Suppressor macrophage treated with lipopolysaccharide for 1 hour (primary cell): ENCODE measurements at regions not wholly inside any gene's neighbourhood (a gene's known extent, or its start where the extent isn't known, plus 50 kb on each side); places are given as distances from the start of the nearest gene placed in this dataset.

Experiments used
- DNase-seq, 3 donors: peaks; one replicate each; pipeline ENCODE4 v3.0.0-alpha.2; 2020 to 2022

GRCh38 chrX:87727620-87728019 lies 210.0 kb downstream of the KLHL4 start:
- DNase-seq: no peak

- DNase-seq: no peak
Observed at GRCh38 chrX:87728024-87728423, 210.4 kb downstream of the KLHL4 start.

GRCh38 chrX:87728459-87728858 lies 210.9 kb downstream of the KLHL4 start:
- no peak for DNase-seq

- no peak for DNase-seq
Observed at GRCh38 chrX:87732133-87732532, 214.5 kb downstream of the KLHL4 start.

- no peak for DNase-seq
Observed at GRCh38 chrX:87736576-87736975, 219.0 kb downstream of the KLHL4 start.

GRCh38 chrX:87744391-87744790 lies 226.8 kb downstream of the KLHL4 start:
- DNase-seq: no peak

GRCh38 chrX:87755493-87755892 lies 237.9 kb downstream of the KLHL4 start:
- no peak for DNase-seq

GRCh38 chrX:87788976-87789375 lies 271.4 kb downstream of the KLHL4 start:
- DNase-seq: no peak

- DNase-seq: no peak
Observed at GRCh38 chrX:87798039-87798438, 280.4 kb downstream of the KLHL4 start.

GRCh38 chrX:87805829-87806490 lies 288.4 kb downstream of the KLHL4 start:
- DNase-seq: no peak

- DNase-seq: no peak
Observed at GRCh38 chrX:87808576-87809243, 291.1 kb downstream of the KLHL4 start.

GRCh38 chrX:87813566-87813965 lies 296.0 kb downstream of the KLHL4 start:
- DNase-seq: no peak

GRCh38 chrX:87846956-87847355 lies 329.4 kb downstream of the KLHL4 start:
- no peak for DNase-seq

GRCh38 chrX:87873347-87873941 lies 355.8 kb downstream of the KLHL4 start:
- no peak for DNase-seq

- no peak for DNase-seq
Observed at GRCh38 chrX:87874043-87874442, 356.4 kb downstream of the KLHL4 start.

- DNase-seq: no peak
Observed at GRCh38 chrX:87878926-87879325, 361.3 kb downstream of the KLHL4 start.

GRCh38 chrX:87890437-87890836 lies 372.8 kb downstream of the KLHL4 start:
- DNase-seq: no peak

- DNase-seq: no peak
Observed at GRCh38 chrX:87895421-87895820, 377.8 kb downstream of the KLHL4 start.

GRCh38 chrX:87896057-87896456 lies 378.5 kb downstream of the KLHL4 start:
- DNase-seq: no peak

- peak; percentile 0 to 22 (median 4) for DNase-seq
Observed at GRCh38 chrX:87900320-87900908, 382.8 kb downstream of the KLHL4 start.

- no peak for DNase-seq
Observed at GRCh38 chrX:87901060-87901459, 383.5 kb downstream of the KLHL4 start.

- no peak for DNase-seq
Observed at GRCh38 chrX:87914726-87915125, 397.1 kb downstream of the KLHL4 start.

GRCh38 chrX:87924619-87925018 lies 407.0 kb downstream of the KLHL4 start:
- DNase-seq: no peak

- DNase-seq: no peak
Observed at GRCh38 chrX:87941841-87942240, 424.2 kb downstream of the KLHL4 start.
